NCI-H345 (cell line): ENCODE measurements at regions not wholly inside any gene's neighbourhood (a gene's known extent, or its start where the extent isn't known, plus 50 kb on each side); places are given as distances from the start of the nearest gene placed in this dataset.
"Not testable (repeated sequence)": the region's sequence is repeated elsewhere in the genome, so short reads cannot be mapped to it uniquely, and the experiment has no call there.

Experiments
- DNase-seq: peaks from one replicate; lab custom pipeline; 2025; lab: John Stamatoyannopoulos, UW

- no peak for DNase-seq
These were observed 52.8 kb upstream of the SRSF6 start for GRCh38 chr20:43404878-43405277.

DNA sequence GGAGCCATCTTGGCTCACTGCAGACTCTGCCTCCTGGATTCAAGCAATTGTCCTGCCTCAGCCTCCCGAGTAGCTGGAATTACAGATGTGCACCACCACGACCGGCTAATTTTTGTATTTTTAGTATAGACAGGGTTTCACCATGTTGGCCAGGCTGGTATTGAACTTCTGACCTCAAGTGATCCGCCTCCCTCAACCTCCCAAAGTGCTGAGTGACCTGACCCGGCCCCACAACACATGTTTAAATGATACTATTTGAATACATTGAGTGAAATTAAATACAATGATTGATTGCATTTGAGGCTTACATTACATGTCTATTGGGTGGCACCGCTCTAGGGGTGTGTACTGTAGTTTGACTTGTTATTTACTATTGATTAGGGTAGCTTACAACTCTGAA lies 56.8 kb upstream of the SRSF6 start:
- not testable (repeated sequence) for DNase-seq

- DNase-seq = no peak
These were observed 58.9 kb upstream of the SRSF6 start for GRCh38 chr20:43398676-43399324.

GRCh38 chr20:43397147-43397546 lies 60.5 kb upstream of the SRSF6 start:
- DNase-seq = no peak

- DNase-seq = no peak
These were observed 64.6 kb upstream of the SRSF6 start for GRCh38 chr20:43393052-43393451.

DNA sequence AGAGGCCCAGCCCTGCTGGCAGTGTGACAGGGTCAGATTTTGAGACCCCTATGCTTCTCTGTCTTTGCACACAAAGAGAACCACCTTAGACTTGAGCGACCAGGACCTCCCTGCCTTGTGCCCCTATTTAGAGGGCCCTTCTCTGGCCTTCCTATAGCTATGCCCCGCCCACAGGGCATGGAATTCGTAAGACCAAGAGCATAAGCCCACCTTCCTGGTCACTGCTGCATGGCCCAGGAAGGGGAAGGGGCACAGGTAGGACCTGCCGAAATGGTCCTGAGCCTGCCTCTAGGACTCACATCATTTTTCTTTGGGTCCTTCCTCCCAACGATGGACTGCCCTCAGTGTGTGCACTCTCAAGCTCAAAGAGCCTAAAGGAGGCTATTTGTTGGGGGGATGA lies 65.1 kb upstream of the SRSF6 start:
- no peak for DNase-seq

GRCh38 chr20:43389839-43390626 lies 67.7 kb upstream of the SRSF6 start:
- no peak for DNase-seq

DNA sequence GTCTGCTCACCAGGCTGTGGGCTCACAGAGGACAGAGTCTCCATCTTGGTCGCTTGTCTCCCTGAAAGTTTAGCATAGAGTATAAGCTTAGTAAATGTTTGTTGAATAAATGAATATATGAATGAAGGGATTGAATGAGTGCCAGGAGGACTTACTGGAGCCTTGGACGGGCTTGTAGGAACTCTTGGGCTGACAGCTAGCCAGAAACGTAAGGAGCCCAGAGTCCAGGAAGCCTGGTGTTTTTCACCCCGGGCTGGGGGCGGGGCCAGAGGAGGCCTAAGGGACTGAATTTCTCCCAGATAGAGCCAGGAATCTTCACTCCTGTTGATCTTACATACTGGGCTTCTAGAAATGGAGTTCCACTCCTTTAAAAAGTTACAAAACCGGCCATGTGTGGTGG lies 68.5 kb upstream of the SRSF6 start:
- DNase-seq = no peak

DNA sequence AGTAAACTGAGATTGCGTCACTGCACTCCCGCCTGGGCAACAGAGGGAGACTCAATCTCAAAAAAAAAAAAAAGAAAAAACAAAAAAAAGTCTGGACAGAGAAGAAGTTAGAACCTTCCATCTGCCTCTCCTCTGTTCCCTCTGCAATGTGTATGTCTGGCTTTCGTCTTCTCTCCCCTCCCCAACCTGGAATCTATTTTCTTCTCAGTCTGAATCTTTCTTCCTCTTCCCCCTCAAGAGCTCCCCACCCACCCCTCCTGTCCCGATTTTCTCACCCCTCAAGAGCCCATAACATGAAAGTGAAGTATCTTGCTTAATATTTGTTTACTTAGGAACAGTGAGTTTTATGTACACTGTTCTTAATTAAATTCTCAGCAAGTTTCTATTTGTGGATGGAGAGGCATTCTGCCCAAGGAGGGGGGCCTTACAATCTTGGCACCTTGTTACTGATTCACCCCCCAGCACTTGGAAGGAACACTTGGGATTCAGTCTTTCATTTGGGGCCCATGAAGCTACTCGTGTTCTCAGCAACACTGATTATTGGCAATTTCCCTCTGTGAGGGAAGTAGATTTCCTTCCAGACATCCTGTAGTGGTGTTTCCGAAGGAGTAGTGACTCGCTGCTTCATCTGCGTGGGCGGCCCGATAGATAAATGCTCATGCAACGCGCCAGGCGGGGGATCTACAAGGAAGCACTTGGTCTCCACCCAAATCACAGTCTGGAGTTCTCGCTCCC lies 69.3 kb upstream of the SRSF6 start:
- DNase-seq = no peak

DNA sequence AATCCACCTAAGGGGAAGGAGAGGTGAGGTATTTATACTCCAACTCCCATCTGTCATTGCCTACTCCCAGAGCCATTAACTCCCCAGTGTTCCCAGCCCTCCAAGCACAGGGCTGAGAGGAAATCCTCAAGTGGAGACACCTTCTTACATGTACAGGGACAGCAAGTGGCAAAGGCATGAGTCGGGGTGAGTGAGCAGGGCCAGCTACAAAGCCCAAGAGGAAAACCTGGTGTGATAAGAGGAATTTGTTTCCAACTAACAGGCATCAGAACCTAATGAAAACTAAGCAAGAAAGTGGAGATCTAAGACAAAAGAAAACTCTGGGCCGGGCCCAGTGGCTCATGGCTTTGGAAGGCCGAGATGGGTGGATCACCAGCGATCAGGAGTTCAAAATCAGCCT lies 70.0 kb upstream of the SRSF6 start:
- DNase-seq = no peak

DNA sequence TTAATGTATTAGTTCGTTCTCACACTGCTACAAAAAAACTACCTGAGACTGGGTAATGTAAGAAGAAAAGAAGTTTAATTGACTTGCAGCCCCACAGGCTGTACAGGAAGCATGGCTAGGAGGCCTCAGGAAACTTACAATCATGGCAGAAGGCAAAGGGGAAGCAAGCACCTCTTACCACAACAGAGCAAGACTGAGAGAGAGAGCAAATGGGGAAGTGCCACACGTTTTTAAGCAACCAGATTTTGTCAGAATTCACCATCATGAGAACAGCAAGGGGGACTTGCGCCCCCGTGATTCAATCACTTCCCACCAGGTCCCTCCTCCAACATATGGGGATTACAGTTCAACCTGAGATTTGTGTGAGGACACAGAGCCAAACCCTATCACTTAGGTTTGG lies 70.8 kb upstream of the SRSF6 start:
- DNase-seq = no peak

DNA sequence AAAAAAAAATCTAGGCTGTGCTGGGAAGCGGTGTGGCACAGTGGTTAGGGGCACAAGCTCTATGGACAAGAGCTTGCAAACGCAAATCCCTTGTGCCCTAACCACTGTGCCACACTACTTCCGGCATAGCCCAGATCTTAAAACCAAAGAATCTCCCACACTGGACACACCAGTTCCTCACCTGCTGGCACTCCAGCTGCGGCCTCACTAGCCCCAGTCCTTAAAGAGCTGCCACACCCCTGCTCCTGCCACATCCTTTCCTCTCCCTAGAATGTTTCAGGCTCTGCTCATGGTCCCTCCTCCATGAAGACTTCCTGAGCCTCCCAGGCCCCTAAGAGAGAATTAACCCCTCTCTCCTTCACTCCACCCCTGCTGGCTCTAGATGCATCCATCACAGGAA lies 71.8 kb upstream of the SRSF6 start:
- no peak for DNase-seq

DNA sequence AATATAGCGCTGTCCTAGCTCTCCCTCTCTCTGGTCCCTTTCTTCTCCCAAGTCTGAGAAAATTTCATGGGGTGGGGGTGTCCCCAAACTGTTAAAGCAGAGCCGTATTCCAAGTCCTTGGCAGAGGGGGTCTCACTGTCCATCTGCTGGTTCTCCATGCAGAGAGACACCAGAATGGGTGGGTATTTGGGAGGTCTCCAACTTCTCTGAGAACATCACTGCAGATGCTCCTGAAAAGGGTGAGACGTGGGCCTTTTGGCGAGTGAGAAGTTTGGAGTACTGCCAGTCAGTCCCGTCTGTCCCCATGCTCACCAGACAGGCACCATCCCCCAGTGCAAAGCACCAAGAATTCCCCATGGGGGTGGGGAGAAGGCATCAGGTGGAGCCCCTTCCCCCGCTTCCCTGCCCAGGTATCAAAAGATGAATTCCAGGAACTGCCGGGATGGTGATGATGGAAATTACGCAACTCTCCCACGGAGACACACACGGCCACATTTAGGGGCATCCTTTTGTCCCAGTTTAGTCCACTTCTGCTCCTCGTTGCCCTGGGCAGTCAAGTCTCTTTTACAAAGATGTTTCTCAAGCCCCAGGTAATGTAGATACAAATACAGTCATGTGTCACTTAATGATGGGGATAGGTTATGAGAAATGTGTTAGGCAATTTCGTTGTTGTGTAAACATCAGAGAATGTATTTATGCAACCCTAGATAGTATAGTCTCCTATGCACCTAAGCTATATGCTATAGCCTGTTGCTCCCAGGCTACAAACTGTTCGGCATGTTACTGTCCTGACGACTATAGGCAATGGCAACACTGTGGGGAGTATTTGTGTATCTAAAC lies 73.4 kb upstream of the SRSF6 start:
- DNase-seq = no peak

DNA sequence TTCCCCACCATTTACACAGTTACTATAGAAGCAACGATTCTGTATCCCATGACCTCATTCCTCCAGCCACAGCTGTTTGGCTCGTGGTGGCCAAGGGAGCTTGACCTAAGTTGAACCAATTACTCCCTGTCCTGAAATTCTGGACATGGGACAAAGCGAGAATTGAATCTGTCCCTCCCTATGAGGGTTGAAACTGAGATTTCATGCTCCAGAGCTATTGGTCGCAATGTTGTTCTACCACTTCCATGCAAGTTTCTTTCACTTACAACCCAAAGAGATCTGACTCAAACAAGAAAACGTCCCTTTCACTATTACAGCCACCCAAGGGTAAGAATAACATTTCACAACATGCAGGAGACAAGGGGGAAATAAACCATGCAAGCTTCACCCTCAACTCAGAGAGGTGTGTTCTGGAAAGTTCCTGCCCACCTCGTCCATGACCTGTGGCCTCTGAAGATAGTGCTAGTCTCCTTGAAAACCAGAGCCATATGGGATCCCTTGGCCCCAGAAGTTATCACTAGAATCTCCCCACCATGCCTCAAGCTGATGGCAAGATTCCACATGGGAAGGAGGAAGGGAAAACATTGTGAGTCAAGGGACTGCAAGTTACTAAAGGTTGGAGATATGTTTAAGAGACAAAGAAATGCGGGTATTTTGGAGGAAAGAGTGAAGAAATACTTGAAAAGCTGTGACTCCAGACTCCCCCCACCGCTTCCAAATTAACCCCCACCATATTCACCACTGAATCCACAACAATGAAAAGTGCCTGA lies 74.5 kb upstream of the SRSF6 start:
- DNase-seq = no peak

DNA sequence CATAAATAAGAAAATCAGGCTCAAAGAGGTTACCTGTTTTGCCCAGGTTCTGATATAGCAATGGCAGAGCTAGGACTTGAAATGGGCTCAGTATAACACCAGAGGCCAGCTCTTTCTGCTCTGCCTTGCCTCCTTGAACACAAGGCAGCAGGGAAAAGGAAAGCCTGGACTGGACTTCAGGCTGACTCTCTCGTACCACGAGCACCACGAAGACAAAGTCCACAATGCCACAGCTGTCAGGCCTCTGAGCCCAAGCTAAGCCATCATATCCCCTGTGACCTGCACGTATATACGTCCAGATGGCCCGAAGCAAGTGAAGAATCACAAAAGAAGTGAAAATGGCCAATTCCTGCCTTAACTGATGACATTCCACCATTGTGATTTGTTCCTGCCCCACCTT lies 75.6 kb upstream of the SRSF6 start:
- DNase-seq = not testable (repeated sequence)

DNA sequence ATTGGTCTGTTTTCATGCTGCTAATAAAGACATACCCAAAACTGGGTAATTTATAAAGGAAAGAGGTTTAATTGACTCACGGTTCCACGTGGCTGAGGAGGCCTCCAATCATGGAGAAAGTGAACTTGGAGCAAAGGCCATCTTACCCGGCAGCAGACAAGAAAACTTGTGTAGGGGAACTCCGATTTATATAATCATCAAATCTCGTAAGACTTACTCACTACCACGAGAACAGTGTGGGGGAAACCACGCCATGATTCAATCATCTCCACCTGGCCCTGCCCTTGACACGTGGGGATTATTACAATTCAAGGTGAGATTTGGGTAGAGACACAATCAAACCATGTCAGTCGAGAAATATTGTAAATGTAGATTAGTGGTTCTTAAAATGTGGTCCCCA lies 76.2 kb upstream of the SRSF6 start:
- not testable (repeated sequence) for DNase-seq

DNA sequence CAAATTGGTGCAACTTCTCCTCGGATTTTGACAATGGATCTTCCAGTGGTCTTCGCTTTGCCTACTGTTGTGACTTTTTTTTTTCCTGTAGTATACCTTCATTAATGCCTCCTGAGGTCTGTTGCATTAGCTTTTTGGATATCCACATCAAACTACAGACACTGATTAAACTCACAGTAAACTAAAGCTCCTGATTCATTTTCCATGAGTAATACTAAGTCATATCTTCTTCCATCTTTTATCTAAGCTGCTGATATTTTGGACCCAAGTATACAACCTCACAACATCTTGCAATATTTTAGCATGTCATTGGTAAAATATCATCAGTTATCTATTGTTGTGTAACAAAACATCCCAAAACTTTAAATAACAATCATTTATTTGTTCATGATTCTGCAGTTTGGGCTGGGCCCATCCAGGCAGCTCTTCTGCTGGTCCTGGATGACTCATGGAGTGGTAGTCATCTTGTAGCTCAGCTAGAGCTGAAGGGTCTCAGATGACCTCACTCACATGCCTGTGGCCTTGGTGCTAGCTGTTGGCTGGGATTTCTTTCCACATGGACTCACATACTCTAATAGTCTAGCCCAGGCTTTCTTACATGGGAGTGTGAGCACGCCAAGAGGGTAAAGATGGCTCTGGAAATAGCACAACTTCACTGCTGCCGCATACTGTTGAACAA lies 78.3 kb upstream of the SRSF6 start:
- DNase-seq = no peak

- DNase-seq = no peak
These were observed 80.9 kb upstream of the SRSF6 start for GRCh38 chr20:43376831-43377230.

- no peak for DNase-seq
These were observed 82.1 kb upstream of the SRSF6 start for GRCh38 chr20:43375591-43375990.

DNA sequence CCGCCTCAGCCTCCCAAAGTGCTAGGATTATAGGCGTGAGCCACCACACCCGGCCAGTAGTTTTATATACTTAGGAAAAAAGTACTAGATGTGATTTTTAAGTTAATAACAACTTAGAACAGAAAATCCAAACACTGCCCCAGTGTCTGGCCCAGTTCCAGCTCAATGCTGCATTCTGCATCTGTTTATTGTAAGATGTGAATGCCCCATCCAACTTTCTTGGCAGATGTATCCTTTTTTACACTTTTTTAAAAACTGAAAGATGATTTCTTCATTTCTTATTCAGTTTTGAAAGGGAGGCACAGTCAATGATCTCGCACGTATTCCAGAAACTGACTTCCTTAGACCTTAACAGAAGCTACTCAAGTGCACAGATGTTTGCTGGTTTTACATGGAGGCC lies 85.6 kb upstream of the SRSF6 start:
- DNase-seq = no peak

DNA sequence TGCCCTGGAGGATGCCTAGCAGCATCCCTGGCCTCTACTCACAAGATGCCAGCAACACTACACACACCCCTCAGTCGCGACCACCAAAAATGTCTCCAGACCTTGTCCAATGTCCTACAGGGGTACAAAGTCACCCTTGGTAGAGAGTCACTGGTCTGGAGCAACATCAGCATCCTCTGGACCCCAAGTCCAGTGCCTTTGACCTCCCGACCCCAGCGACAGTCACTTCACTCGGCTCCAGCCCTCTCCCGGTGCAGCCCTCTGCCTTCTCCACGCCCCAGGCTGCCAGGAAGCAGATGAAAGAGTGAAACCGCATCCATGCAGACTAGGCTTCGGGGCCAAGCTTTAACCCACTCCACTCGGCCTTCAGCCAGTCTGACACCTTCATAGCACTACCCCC lies 92.0 kb upstream of the SRSF6 start:
- DNase-seq = no peak
